Mesothelial cell of epicardium (in vitro differentiated cells): ENCODE measurements at regions not wholly inside any gene's neighbourhood (a gene's known extent, or its start where the extent isn't known, plus 50 kb on each side); places are given as distances from the start of the nearest gene placed in this dataset.
A peak's percentile ranks its signal among the peaks of the same experiment; 100 is the strongest.

Experiments used
- DNase-seq, 2 experiments: peaks; one replicate each; pipeline ENCODE4 v3.0.0; 2021; ENCODE audit warnings: low spot score in 2 of 2; ENCODE audit not compliant: unreplicated experiment in 2 of 2
- H3K27ac Mint-ChIP-seq: 2 replicates; pipeline ENCODE4 v1.8.0; 2021; ENCODE audit warnings: mixed read lengths
- H3K27me3 Mint-ChIP-seq: 2 replicates; pipeline ENCODE4 v1.8.0; 2021; ENCODE audit warnings: low read depth, mixed read lengths
- H3K36me3 Mint-ChIP-seq: 2 replicates; pipeline ENCODE4 v1.8.0; 2021; ENCODE audit warnings: mixed read lengths
- H3K4me1 Mint-ChIP-seq: 2 replicates; pipeline ENCODE4 v1.8.0; 2021; ENCODE audit warnings: mixed read lengths
- H3K4me3 Mint-ChIP-seq: 2 replicates; pipeline ENCODE4 v1.8.0; 2021; ENCODE audit warnings: mild to moderate bottlenecking, moderate library complexity, mixed read lengths
- H3K9me3 Mint-ChIP-seq: 2 replicates; pipeline ENCODE4 v1.8.0; 2021; ENCODE audit warnings: mixed read lengths
- CTCF ChIP-seq: fragments of 200-600 bp; sonication (generic); IDR thresholded peaks from one replicate; pipeline ENCODE4 v1.5.0; 2021; ENCODE audit warnings: antibody characterized with exemption; ENCODE audit not compliant: unreplicated experiment

- no peak overlapping the region for H3K4me3 Mint-ChIP-seq
- H3K27ac Mint-ChIP-seq: no peak overlapping the region
- H3K27me3 Mint-ChIP-seq: no peaks in the 10 kb centered on the region
- H3K36me3 Mint-ChIP-seq: no peaks in the 10 kb centered on the region
- no peaks in the 10 kb centered on the region for H3K9me3 Mint-ChIP-seq
- H3K4me1 Mint-ChIP-seq: no peaks in the 10 kb centered on the region
- no peak for DNase-seq
- peak; percentile 84 for TF ChIP-seq CTCF
These were observed 366.8 kb upstream of the ZNF385D start for GRCh38 chr3:22117751-22118346.

- TF ChIP-seq CTCF: no peak
- no peak for DNase-seq
- Mint-ChIP-seq H3K27ac (no peak overlapping the region), H3K4me3 (no peak overlapping the region), H3K36me3 (no peaks in the 10 kb centered on the region), H3K27me3 (no peaks in the 10 kb centered on the region), H3K9me3 (no peaks in the 10 kb centered on the region), H3K4me1 (no peaks in the 10 kb centered on the region)
These were observed 367.5 kb upstream of the ZNF385D start for GRCh38 chr3:22118542-22118941.

DNA sequence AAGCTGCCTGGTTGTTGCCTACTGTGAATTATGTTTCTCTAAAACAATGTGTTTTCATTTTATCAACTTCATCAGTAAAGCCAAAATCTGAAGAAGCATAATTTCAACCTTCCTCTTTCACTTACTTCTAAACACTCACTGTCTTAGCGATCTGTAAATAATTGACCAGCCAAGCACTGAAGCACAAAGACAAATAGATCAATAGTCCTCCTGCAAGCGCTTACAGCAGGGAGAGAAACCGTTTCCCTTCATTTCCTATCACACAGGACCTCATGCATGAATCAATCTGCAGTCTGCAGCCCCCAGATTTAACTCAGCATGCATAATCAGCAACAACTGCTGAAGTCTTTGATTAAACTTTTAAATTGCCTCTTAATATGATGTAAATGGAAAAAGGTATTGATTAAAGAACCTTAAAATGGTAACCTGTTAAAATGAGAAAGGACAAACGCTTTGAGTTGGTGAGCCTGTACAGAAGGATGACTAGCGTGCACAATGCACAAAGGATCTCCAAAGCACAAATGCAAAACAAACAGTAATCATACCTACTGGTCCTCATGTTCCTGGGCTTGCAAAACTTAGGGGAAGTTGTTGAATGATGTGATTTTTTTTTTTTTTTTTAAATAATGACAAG, 370.2 kb upstream of the ZNF385D start:
- no peak for TF ChIP-seq CTCF
- Mint-ChIP-seq H3K36me3 (no peaks in the 10 kb centered on the region), H3K9me3 (no peaks in the 10 kb centered on the region), H3K4me3 (no peak overlapping the region), H3K27ac (no peak overlapping the region), H3K4me1 (no peaks in the 10 kb centered on the region), H3K27me3 (peaks cover under 1% of the 10 kb centered on the region)
- no peak for DNase-seq

DNA sequence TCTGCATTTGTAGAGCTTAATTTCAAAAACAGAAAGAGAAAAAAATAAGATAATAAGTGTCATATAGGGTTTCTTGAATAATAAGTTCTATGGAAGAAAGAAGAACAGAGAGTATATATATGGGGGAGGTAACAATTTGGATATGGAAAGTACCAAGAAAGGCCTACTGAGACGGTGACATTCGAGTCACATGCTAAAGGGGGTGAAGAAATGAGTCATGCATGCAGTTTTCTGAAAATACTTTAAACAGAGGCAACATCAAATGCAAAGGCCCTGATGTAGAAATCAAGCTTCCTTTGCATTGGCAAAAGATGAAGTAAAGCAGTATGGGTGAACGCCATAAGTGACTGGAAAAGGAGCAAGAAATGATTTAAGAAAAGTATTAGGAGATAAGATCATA, 371.6 kb upstream of the ZNF385D start:
- no peak for TF ChIP-seq CTCF
- Mint-ChIP-seq H3K27ac (no peak overlapping the region), H3K27me3 (peaks cover 8% of the 10 kb centered on the region)

GRCh38 chr3:22129101-22129500, 378.1 kb upstream of the ZNF385D start:
- Mint-ChIP-seq H3K4me3 (no peak overlapping the region), H3K9me3 (peaks cover 9% of the 10 kb centered on the region), H3K4me1 (no peaks in the 10 kb centered on the region), H3K27ac (no peak overlapping the region), H3K27me3 (peaks cover 14% of the 10 kb centered on the region), H3K36me3 (no peaks in the 10 kb centered on the region)
- no peak for DNase-seq
- TF ChIP-seq CTCF: no peak

More for the DNA sequence above, 371.6 kb upstream of the ZNF385D start:
- H3K4me1 Mint-ChIP-seq: no peaks in the 10 kb centered on the region
- DNase-seq: no peak
- no peak overlapping the region for H3K4me3 Mint-ChIP-seq
- no peaks in the 10 kb centered on the region for H3K36me3 Mint-ChIP-seq
- H3K9me3 Mint-ChIP-seq: no peaks in the 10 kb centered on the region
